Ovary (tissue), 3 donors: ENCODE measurements at regions not wholly inside any gene's neighbourhood (a gene's known extent, or its start where the extent isn't known, plus 50 kb on each side); places are given as distances from the start of the nearest gene placed in this dataset.

Experiments
- EP300 ChIP-seq: sonication (generic); formaldehyde crosslinking; IDR thresholded peaks from one replicate; pipeline ENCODE4 v1.6.1; 2017; ENCODE audit warnings: antibody characterized with exemption
- POLR2A ChIP-seq: fragments of 450-650 bp; IDR thresholded peaks from one replicate; pipeline ENCODE4 v1.6.1; 2017; ENCODE audit warnings: antibody characterized with exemption, mild to moderate bottlenecking, moderate library complexity
- TF ChIP-seq, protein P1 (sequence below), 3 donors: fragments of 450-650 bp in 2 of 3; fragments of 200-600 bp in 1 of 3; IDR thresholded peaks; one replicate each; pipeline versions ENCODE4 v1.5.1 to v1.8.0; 2016 to 2022; ENCODE audit warnings: antibody characterized with exemption in 3 of 3, mild to moderate bottlenecking in 1 of 3
- donor health status: DM: no; HTN: no; CAD: no.

DNA sequence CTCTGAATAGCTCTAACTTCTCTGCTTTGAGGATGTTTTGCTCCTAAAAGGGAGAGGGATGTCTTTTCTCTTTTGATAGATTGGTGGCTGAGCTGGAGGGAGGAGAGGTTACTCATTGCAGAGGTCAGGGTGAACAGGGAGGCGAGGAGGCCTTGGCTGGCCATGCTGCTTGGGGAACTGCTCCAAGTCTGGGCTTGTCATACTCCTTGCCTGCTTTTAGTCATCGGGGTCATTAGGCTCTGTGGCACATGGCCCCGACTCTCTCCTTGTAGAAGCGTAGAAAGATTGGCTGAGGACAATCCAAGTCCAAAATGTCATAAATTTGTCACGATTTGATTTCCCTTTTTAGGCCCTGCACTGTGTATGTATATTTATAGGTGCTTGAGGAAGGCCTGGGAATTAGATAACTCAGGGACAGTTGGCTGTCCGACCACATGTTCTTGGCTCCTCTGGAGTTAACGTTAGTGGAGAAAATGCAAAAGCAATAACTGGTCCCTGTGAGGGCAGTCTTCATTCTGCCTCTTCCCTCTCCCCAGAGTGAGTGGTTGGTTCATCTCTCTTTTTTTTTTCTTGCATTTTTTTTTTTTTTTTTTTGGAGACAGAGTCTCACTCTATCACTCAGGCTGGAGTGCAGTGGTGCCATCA is 160.1 kb downstream of the SCP2D1 start:
- TF ChIP-seq POLR2A (no peak), EP300 (no peak)
- TF ChIP-seq, protein P1, sequence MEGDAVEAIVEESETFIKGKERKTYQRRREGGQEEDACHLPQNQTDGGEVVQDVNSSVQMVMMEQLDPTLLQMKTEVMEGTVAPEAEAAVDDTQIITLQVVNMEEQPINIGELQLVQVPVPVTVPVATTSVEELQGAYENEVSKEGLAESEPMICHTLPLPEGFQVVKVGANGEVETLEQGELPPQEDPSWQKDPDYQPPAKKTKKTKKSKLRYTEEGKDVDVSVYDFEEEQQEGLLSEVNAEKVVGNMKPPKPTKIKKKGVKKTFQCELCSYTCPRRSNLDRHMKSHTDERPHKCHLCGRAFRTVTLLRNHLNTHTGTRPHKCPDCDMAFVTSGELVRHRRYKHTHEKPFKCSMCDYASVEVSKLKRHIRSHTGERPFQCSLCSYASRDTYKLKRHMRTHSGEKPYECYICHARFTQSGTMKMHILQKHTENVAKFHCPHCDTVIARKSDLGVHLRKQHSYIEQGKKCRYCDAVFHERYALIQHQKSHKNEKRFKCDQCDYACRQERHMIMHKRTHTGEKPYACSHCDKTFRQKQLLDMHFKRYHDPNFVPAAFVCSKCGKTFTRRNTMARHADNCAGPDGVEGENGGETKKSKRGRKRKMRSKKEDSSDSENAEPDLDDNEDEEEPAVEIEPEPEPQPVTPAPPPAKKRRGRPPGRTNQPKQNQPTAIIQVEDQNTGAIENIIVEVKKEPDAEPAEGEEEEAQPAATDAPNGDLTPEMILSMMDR (IDR thresholded peaks at IDR 0.05) = no peak
